Epithelial cell of esophagus (primary cell): ENCODE measurements at regions not wholly inside any gene's neighbourhood (a gene's known extent, or its start where the extent isn't known, plus 50 kb on each side); places are given as distances from the start of the nearest gene placed in this dataset.
"Not testable (repeated sequence)": the region's sequence is repeated elsewhere in the genome, so short reads cannot be mapped to it uniquely, and the experiment has no call there.

Source experiments
- DNase-seq: peaks from one replicate; pipeline ENCODE4 v3.0.0; 2010; ENCODE audit warnings: low read depth
- H3K4me3 ChIP-seq: 2 replicates; pipeline ENCODE4 v1.5.1; 2011; ENCODE audit warnings: mild to moderate bottlenecking, low read length, control low read depth
- TF ChIP-seq, protein P1 (sequence below): IDR thresholded peaks from 2 replicates; pipeline ENCODE4 v1.5.1; 2011; ENCODE audit warnings: low read depth, mild to moderate bottlenecking, low read length, control low read depth, inconsistent platforms; ENCODE audit not compliant: insufficient read depth; ENCODE audit errors: missing control alignments

DNA sequence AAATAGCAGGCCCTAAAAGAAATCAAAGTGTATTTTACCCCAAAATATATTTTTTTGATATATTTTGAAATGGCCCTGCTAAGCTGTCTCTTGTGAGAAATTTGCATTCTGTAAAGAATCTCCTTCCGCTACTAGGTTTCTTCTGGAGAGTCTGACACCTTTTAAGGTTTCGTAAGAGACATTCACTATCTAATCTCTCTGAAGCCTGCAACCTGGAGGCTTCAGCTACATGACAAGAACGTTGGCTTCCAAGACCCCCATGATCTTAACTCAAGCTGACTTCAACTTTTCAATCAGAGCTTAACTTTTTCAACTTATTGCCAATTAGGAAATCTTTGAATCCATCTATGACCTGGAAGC is 1894.9 kb upstream of the LRRTM1 start:
- TF ChIP-seq, protein P1, sequence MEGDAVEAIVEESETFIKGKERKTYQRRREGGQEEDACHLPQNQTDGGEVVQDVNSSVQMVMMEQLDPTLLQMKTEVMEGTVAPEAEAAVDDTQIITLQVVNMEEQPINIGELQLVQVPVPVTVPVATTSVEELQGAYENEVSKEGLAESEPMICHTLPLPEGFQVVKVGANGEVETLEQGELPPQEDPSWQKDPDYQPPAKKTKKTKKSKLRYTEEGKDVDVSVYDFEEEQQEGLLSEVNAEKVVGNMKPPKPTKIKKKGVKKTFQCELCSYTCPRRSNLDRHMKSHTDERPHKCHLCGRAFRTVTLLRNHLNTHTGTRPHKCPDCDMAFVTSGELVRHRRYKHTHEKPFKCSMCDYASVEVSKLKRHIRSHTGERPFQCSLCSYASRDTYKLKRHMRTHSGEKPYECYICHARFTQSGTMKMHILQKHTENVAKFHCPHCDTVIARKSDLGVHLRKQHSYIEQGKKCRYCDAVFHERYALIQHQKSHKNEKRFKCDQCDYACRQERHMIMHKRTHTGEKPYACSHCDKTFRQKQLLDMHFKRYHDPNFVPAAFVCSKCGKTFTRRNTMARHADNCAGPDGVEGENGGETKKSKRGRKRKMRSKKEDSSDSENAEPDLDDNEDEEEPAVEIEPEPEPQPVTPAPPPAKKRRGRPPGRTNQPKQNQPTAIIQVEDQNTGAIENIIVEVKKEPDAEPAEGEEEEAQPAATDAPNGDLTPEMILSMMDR: no peak

GRCh38 chr2:82198809-82199492 is 1894.4 kb upstream of the LRRTM1 start:
- no peak overlapping the region for H3K4me3 ChIP-seq
- TF ChIP-seq, protein P1: no peak
- DNase-seq: no peak

More for the DNA sequence above, 1894.9 kb upstream of the LRRTM1 start:
- H3K4me3 ChIP-seq: no peak overlapping the region
- DNase-seq: no peak

- H3K4me3 ChIP-seq: no peak overlapping the region
- TF ChIP-seq, protein P1: no peak
- DNase-seq: no peak
Observed at GRCh38 chr2:82182270-82182669, 1877.7 kb upstream of the LRRTM1 start.

DNA sequence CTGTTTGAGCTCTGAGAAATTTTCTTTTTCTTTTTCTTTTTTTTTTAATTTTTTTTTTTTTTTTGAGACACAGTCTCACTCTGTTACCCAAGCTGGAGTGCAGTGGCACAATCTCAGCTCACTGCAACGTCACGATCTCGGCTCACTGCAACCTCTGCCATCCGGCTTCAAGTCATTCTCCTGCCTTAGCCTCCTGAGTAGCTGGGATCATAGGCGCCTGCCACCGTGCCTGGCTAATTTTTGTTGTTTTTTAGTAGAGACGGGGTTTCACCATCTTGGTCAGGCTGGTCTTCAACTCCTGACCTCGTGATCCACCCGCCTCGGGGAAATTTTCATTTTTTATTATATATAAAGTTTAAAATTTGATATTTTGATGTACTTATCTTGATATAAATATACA is 1870.7 kb upstream of the LRRTM1 start:
- not testable (repeated sequence) for H3K4me3 ChIP-seq, DNase-seq

GRCh38 chr2:82172483-82172882 is 1867.9 kb upstream of the LRRTM1 start:
- no peak for DNase-seq
- no peak overlapping the region for H3K4me3 ChIP-seq
- TF ChIP-seq, protein P1: no peak

GRCh38 chr2:82169379-82169778 is 1864.8 kb upstream of the LRRTM1 start:
- TF ChIP-seq, protein P1: no peak
- H3K4me3 ChIP-seq: no peak overlapping the region
- no peak for DNase-seq

DNA sequence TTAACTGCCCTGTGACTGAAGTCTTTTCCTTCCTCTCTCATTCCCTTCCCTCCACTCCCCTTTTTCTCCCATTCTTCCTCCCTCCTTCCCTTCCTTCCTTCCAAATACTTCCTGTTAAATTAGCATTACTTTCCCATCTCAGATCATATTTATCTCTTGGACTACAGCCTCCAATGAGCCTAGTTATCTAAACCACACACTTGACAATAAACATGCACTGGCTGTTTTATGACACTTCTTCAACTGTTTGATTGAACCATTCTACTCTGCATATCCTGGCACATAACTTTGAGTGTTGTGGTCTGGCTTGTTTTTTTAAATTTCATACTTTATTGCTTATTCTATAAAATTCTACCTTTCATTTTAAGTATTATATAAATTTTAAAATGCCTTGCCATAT is 1860.8 kb upstream of the LRRTM1 start:
- no peak for DNase-seq
- TF ChIP-seq, protein P1: no peak
- H3K4me3 ChIP-seq: no peak overlapping the region

DNA sequence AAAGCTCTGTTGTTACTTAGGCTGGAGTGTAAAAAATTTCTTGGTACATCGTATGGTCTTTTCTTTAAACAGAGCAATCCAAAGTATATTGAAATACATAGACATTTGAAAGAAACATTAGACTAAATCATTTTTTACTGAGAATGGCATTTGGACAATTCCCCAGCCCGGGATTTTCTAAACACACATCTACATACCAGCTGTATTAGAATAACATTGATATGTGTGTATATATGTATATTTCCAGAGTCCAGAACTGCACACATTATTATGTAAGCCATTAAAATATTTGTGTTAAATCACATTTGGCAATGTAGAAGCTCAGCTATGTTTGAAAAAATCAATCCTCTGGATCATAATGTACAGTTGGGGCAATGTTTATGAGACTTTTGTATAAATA is 1853.6 kb upstream of the LRRTM1 start:
- TF ChIP-seq, protein P1: no peak
- no peak overlapping the region for H3K4me3 ChIP-seq
- no peak for DNase-seq
